H1 (cell line): ENCODE measurements at regions not wholly inside any gene's neighbourhood (a gene's known extent, or its start where the extent isn't known, plus 50 kb on each side); places are given as distances from the start of the nearest gene placed in this dataset.

Experiments used
- MAFK ChIP-seq: IDR thresholded peaks from 2 replicates; pipeline ENCODE4 v1.6.1; 2012; ENCODE audit warnings: low read depth, mild to moderate bottlenecking, improper control_type of control experiment, low read length
- NANOG ChIP-seq: IDR thresholded peaks from 2 replicates; pipeline ENCODE4 v1.6.1; 2011; ENCODE audit warnings: low read length, low read depth, mild to moderate bottlenecking, inconsistent platforms; ENCODE audit not compliant: insufficient read depth, poor library complexity, severe bottlenecking
- SP4 ChIP-seq: IDR thresholded peaks from 2 replicates; pipeline ENCODE4 v1.6.1; 2012; ENCODE audit warnings: low read length, inconsistent platforms
- TF ChIP-seq, protein P1 (sequence below): IDR thresholded peaks from 2 replicates; pipeline ENCODE4 v1.6.1; 2012; ENCODE audit warnings: inconsistent platforms

DNA sequence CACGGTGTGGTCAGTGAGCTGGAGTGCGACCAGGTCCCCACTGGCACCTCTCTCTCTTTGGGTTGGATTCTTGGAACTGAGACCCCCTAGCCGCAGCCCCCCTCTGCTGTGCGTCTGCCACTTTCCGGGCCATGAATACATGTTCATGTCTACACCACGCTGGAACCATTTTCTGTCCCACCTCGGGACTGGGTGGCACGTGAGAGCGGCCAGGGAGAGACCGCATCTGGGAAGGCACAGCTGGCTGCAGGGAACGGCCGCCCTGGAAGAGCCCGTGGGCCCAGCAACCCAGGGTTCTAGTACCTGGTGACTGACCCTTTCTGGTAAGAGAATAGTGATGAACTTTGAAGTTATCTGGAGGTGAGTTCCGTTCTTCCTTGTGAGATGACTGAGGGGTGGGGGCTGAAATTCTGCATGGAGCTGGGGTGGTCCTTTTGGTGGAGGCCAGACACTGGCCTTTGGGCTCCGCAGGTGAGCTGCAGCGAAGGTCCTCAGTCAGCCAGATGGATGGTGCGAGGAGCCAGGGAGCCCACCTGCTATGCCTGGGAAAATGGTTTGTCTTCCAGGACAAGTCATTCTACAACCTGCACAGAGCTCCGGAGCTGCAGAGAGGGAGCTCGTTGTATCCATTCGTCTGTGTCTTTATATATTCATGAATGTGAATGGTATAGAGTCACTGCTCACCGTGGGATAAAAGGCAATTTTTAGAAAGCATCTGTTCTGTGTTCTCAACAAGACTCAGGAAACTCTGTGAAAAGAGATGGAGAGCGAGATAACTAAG lies 223.5 kb downstream of the NDUFA10 start (continued):
- TF ChIP-seq SP4 = no peak
- TF ChIP-seq MAFK = no peak
- TF ChIP-seq, protein P1, sequence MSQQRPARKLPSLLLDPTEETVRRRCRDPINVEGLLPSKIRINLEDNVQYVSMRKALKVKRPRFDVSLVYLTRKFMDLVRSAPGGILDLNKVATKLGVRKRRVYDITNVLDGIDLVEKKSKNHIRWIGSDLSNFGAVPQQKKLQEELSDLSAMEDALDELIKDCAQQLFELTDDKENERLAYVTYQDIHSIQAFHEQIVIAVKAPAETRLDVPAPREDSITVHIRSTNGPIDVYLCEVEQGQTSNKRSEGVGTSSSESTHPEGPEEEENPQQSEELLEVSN = no peak
- TF ChIP-seq NANOG = no peak
